ENCODE measurements at regions not wholly inside any gene's neighbourhood (a gene's known extent, or its start where the extent isn't known, plus 50 kb on each side); places are given as distances from the start of the nearest gene placed in this dataset.

DNA sequence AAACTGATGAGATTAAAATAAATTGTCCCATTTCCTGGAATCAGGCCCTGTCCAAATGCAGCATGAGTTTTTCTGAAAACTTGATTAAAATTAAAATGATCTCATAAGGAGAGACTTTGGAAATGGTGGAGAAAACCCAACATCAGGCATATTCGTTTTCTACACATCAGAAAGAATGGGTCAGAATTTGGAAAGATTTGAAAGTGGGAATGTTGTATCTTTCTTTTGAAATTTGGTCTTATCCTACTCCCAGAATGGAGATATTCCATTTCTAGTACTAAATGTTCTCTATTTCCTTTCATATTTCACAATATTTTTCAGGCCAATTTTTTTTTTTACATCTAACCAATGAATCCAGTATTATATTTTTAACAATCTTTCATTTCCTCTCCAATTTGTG lies 223.9 kb upstream of the RXFP2 start:
- TF ChIP-seq EP300 (IDR thresholded peaks at IDR 0.05) = no peak
- TF ChIP-seq, protein P1, sequence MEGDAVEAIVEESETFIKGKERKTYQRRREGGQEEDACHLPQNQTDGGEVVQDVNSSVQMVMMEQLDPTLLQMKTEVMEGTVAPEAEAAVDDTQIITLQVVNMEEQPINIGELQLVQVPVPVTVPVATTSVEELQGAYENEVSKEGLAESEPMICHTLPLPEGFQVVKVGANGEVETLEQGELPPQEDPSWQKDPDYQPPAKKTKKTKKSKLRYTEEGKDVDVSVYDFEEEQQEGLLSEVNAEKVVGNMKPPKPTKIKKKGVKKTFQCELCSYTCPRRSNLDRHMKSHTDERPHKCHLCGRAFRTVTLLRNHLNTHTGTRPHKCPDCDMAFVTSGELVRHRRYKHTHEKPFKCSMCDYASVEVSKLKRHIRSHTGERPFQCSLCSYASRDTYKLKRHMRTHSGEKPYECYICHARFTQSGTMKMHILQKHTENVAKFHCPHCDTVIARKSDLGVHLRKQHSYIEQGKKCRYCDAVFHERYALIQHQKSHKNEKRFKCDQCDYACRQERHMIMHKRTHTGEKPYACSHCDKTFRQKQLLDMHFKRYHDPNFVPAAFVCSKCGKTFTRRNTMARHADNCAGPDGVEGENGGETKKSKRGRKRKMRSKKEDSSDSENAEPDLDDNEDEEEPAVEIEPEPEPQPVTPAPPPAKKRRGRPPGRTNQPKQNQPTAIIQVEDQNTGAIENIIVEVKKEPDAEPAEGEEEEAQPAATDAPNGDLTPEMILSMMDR (IDR thresholded peaks at IDR 0.05) = no peak

Measured in upper lobe of left lung (tissue), 4 donors.